HCT116 (cell line): ENCODE measurements at regions not wholly inside any gene's neighbourhood (a gene's known extent, or its start where the extent isn't known, plus 50 kb on each side); places are given as distances from the start of the nearest gene placed in this dataset.
"Not testable (repeated sequence)": the region's sequence is repeated elsewhere in the genome, so short reads cannot be mapped to it uniquely, and the experiment has no call there.

Experiments used
- POLR2A ChIP-seq: IDR thresholded peaks from 2 replicates; pipeline ENCODE4 v1.7.0; 2011; ENCODE audit warnings: borderline replicate concordance; ENCODE audit not compliant: insufficient read depth, insufficient read length; ENCODE audit errors: extremely low read depth
- POLR2AphosphoS5 ChIP-seq: IDR thresholded peaks from 2 replicates; pipeline ENCODE4 v1.6.1; 2011; ENCODE audit warnings: mild to moderate bottlenecking, low read depth, low read length, moderate library complexity
- TF ChIP-seq, protein P1 (sequence below), 3 experiments: fragments of 200-600 bp in 1 of 3; sonication (generic) in 1 of 3; IDR thresholded peaks in 2 of 3; conservative IDR thresholded peaks in 1 of 3; 2 replicates each; pipeline ENCODE4 v1.5.1; 2012 to 2017; ENCODE audit warnings: low read depth in 2 of 3, low read length in 2 of 3, antibody characterized with exemption in 1 of 3, borderline replicate concordance in 1 of 3, control low read depth in 1 of 3, mild to moderate bottlenecking in 1 of 3, mixed read lengths in 1 of 3, mixed run types in 1 of 3, moderate library complexity in 1 of 3; ENCODE audit not compliant: insufficient read depth in 1 of 3

DNA sequence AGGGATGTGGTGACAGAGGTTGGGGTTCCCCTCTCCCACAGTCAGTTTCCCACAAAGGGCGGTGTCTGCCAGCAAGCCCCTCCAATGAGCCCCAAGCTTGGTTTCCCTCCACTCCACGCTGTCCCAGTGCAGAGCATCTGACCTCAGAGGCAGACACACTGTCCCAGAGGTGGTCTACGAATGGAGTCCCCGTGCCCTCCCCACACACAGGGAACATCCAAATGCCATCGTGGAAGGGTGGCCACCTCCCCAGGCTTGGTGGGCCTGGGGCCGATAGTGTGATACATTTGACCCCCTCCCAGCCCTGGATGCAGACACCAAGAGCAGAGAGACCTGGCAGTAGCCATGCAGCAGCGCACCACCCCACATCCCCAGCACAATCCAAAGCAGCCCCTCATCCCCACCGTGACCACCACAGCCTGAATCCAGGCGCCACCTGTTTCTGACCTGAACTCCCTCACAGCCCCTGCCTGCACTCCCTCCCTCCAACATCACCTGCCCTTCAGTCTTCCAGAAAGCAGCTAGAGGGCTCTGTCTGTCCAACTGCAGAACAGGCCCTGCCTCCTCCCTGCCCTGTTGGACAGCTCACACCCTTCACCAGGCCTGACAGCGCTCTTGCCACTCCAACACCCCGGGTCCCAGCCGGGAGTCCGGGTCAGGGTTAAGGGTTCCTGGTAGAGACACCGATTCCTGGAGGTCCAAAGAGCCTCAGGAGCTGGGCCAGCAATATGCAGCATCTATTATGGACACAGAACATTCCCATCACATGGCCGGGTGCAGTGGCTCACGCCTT, 156.5 kb upstream of the RIMBP3B start:
- TF ChIP-seq, protein P1, sequence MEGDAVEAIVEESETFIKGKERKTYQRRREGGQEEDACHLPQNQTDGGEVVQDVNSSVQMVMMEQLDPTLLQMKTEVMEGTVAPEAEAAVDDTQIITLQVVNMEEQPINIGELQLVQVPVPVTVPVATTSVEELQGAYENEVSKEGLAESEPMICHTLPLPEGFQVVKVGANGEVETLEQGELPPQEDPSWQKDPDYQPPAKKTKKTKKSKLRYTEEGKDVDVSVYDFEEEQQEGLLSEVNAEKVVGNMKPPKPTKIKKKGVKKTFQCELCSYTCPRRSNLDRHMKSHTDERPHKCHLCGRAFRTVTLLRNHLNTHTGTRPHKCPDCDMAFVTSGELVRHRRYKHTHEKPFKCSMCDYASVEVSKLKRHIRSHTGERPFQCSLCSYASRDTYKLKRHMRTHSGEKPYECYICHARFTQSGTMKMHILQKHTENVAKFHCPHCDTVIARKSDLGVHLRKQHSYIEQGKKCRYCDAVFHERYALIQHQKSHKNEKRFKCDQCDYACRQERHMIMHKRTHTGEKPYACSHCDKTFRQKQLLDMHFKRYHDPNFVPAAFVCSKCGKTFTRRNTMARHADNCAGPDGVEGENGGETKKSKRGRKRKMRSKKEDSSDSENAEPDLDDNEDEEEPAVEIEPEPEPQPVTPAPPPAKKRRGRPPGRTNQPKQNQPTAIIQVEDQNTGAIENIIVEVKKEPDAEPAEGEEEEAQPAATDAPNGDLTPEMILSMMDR (IDR thresholded peaks at IDR 0.05 in 2 of 3, conservative IDR thresholded peaks at IDR 0.05 in 1 of 3; ENCODE audit: borderline replicate concordance in 1 of 3, insufficient read depth in 1 of 3, low read depth in 2 of 3, low read length in 2 of 3) = not testable (repeated sequence)
- not testable (repeated sequence) for TF ChIP-seq POLR2AphosphoS5, POLR2A
